H1 (cell line): ENCODE measurements at regions not wholly inside any gene's neighbourhood (a gene's known extent, or its start where the extent isn't known, plus 50 kb on each side); places are given as distances from the start of the nearest gene placed in this dataset.

Experiments used
- CTCF ChIA-PET: fragments of 300-600 bp; sonication (Branson Sonifier 250); formaldehyde crosslinking; loops from one replicate; lab custom pipeline; 2021; ENCODE audit not compliant: partially characterized antibody; lab: Charles Lee
- POLR2A ChIA-PET: fragments of 300-600 bp; sonication (Branson Sonifier 250); formaldehyde crosslinking; loops from one replicate; lab custom pipeline; 2021; ENCODE audit warnings: inconsistent platforms; ENCODE audit not compliant: partially characterized antibody; lab: Charles Lee
- DNase-seq, 2 experiments: peaks; one replicate each; pipeline versions ENCODE4 v3.0.0 to v3.0.0-alpha.2; 2010 to 2022; ENCODE audit warnings: low spot score in 2 of 2, low read depth in 1 of 2, mixed read lengths in 1 of 2
- FAIRE-seq: peaks from 2 replicates; lab custom pipeline; 2011; peaks lifted over from hg19 to GRCh38; lab: Jason Lieb, UNC
- H2AFZ ChIP-seq: 2 replicates; pipeline ENCODE4 v1.8.1; 2012; ENCODE audit warnings: low read length, inconsistent platforms
- H2AK5ac ChIP-seq: 2 replicates; pipeline ENCODE4 v1.6.1; 2013; ENCODE audit warnings: low read depth, low read length
- H2BK120ac ChIP-seq: replicated peaks from 2 replicates; pipeline ENCODE3; 2013; ENCODE audit warnings: low read depth, low read length, inconsistent platforms
- H2BK12ac ChIP-seq: 2 replicates; pipeline ENCODE4 v1.6.1; 2013; ENCODE audit warnings: low read depth, low read length
- H2BK15ac ChIP-seq: 2 replicates; pipeline ENCODE4 v1.6.1; 2013; ENCODE audit warnings: low read length
- H2BK20ac ChIP-seq: 2 replicates; pipeline ENCODE4 v1.6.1; 2013; ENCODE audit warnings: low read length
- H2BK5ac ChIP-seq: 2 replicates; pipeline ENCODE4 v1.6.1; 2013; ENCODE audit warnings: low read depth, low read length
- H3K14ac ChIP-seq: 2 replicates; pipeline ENCODE4 v1.6.1; 2013; ENCODE audit warnings: inconsistent platforms; ENCODE audit not compliant: insufficient read length
- H3K18ac ChIP-seq: 2 replicates; pipeline ENCODE4 v1.6.1; 2013; ENCODE audit warnings: low read length; ENCODE audit errors: extremely low read depth
- H3K23ac ChIP-seq: 2 replicates; pipeline ENCODE4 v1.6.1; 2013; ENCODE audit warnings: inconsistent platforms; ENCODE audit not compliant: insufficient read length
- H3K23me2 ChIP-seq: 2 replicates; pipeline ENCODE4 v1.6.1; 2013; ENCODE audit warnings: low read depth, low read length
- H3K27ac ChIP-seq: 2 replicates; pipeline ENCODE4 v1.6.1; 2011; ENCODE audit warnings: low read depth, low read length, inconsistent platforms
- H3K27me3 ChIP-seq, 4 experiments: replicated peaks in 1 of 4; 1 replicate in 1 of 4; 2 replicates in 3 of 4; pipeline versions ENCODE4 v1.6.1 to v1.8.1; 2011 to 2013; ENCODE audit warnings: low read length in 3 of 4, mild to moderate bottlenecking in 3 of 4, inconsistent platforms in 2 of 4, mixed read lengths in 2 of 4, moderate library complexity in 1 of 4; ENCODE audit not compliant: control insufficient read depth in 3 of 4, insufficient read depth in 3 of 4; ENCODE audit errors: extremely low read depth in 1 of 4
- H3K36me3 ChIP-seq, 4 experiments: 2 replicates each; pipeline versions ENCODE4 v1.6.1 to v1.8.1; 2011 to 2013; ENCODE audit warnings: mild to moderate bottlenecking in 4 of 4, low read length in 3 of 4, moderate library complexity in 2 of 4, control low read depth in 1 of 4, inconsistent platforms in 1 of 4; ENCODE audit not compliant: insufficient read depth in 4 of 4, control insufficient read depth in 2 of 4
- H3K4ac ChIP-seq: replicated peaks from 2 replicates; pipeline ENCODE3; 2013; ENCODE audit warnings: low read length, low read depth, mixed read lengths, inconsistent platforms; ENCODE audit not compliant: insufficient read length
- H3K4me1 ChIP-seq, 4 experiments: replicated peaks in 1 of 4; 1 replicate in 1 of 4; 2 replicates in 3 of 4; pipeline versions ENCODE4 v1.6.1 to v1.8.1; 2011 to 2013; ENCODE audit warnings: low read length in 3 of 4, inconsistent platforms in 2 of 4, mixed read lengths in 1 of 4; ENCODE audit not compliant: insufficient read depth in 4 of 4, control insufficient read depth in 3 of 4
- H3K4me2 ChIP-seq, 2 experiments: 2 replicates each; pipeline versions ENCODE4 v1.6.1 to v1.8.1; 2011 to 2013; ENCODE audit warnings: low read depth in 2 of 2, low read length in 2 of 2, control low read depth in 1 of 2, inconsistent platforms in 1 of 2, mild to moderate bottlenecking in 1 of 2; ENCODE audit not compliant: insufficient read depth in 1 of 2
- H3K4me3 ChIP-seq, 4 experiments: fragments of 200-600, 300-600 bp in 1 of 4; sonication (generic), shearing (Covaris generic), sonication (Bioruptor Twin) in 1 of 4; 2 replicates each; pipeline versions ENCODE4 v1.5.1 to v1.8.1; 2011 to 2016; ENCODE audit warnings: low read length in 4 of 4, low read depth in 3 of 4, control low read depth in 2 of 4, inconsistent platforms in 2 of 4, mild to moderate bottlenecking in 2 of 4, mixed read lengths in 1 of 4, moderate library complexity in 1 of 4; ENCODE audit not compliant: insufficient read depth in 2 of 4; ENCODE audit errors: extremely low read depth in 1 of 4
- H3K56ac ChIP-seq: replicated peaks from 2 replicates; pipeline ENCODE3; 2013; ENCODE audit warnings: low read depth, mild to moderate bottlenecking, mixed read lengths, low read length, inconsistent platforms; ENCODE audit not compliant: insufficient read length
- H3K79me1 ChIP-seq: 2 replicates; pipeline ENCODE4 v1.6.1; 2013; ENCODE audit warnings: low read depth, low read length, control low read depth
- H3K79me2 ChIP-seq, 2 experiments: 2 replicates each; pipeline versions ENCODE4 v1.6.1 to v1.8.1; 2012 to 2013; ENCODE audit warnings: low read length in 2 of 2, mild to moderate bottlenecking in 2 of 2, inconsistent platforms in 1 of 2; ENCODE audit not compliant: insufficient read depth in 2 of 2, control insufficient read depth in 1 of 2
- H3K9ac ChIP-seq, 4 experiments: replicated peaks in 1 of 4; 1 replicate in 1 of 4; 2 replicates in 3 of 4; pipeline versions ENCODE4 v1.6.1 to v1.8.1; 2011 to 2013; ENCODE audit warnings: low read depth in 3 of 4, low read length in 3 of 4, control low read depth in 2 of 4, mild to moderate bottlenecking in 2 of 4, moderate library complexity in 2 of 4, inconsistent platforms in 1 of 4; ENCODE audit errors: extremely low read depth in 1 of 4
- H3K9me3 ChIP-seq, 2 experiments: 2 replicates each; pipeline versions ENCODE4 v1.6.1 to v1.8.1; 2012 to 2013; ENCODE audit warnings: mild to moderate bottlenecking in 2 of 2, moderate library complexity in 2 of 2, control low read depth in 1 of 2, inconsistent platforms in 1 of 2, low read depth in 1 of 2, low read length in 1 of 2, mixed read lengths in 1 of 2; ENCODE audit not compliant: insufficient read depth in 2 of 2
- H4K20me1 ChIP-seq, 2 experiments: replicated peaks in 1 of 2; 2 replicates each; pipeline versions ENCODE3 to v1.8.1; 2011 to 2013; ENCODE audit warnings: inconsistent platforms in 2 of 2, low read length in 2 of 2, mild to moderate bottlenecking in 1 of 2; ENCODE audit not compliant: insufficient read depth in 2 of 2, control insufficient read depth in 1 of 2
- H4K5ac ChIP-seq: 2 replicates; pipeline ENCODE4 v1.6.1; 2013; ENCODE audit warnings: low read length, low read depth, mixed read lengths, inconsistent platforms; ENCODE audit not compliant: insufficient read length
- H4K8ac ChIP-seq: 2 replicates; pipeline ENCODE4 v1.8.0; 2013; ENCODE audit warnings: mild to moderate bottlenecking, moderate library complexity, low read length, inconsistent platforms; ENCODE audit not compliant: insufficient read depth; ENCODE audit errors: extremely low read depth
- H4K91ac ChIP-seq: replicated peaks from 2 replicates; pipeline ENCODE3; 2013; ENCODE audit warnings: low read length, mixed read lengths, inconsistent platforms; ENCODE audit not compliant: insufficient read length
- BCL11A ChIP-seq, 2 experiments: IDR thresholded peaks; one replicate each; pipeline ENCODE4 v1.6.1; 2011; ENCODE audit warnings: low read depth in 2 of 2, low read length in 2 of 2, mild to moderate bottlenecking in 2 of 2
- EP300 ChIP-seq, 2 experiments: IDR thresholded peaks; 1 replicate in 1 of 2; 2 replicates in 1 of 2; pipeline ENCODE4 v1.6.1; 2011 to 2012; ENCODE audit warnings: low read depth in 2 of 2, low read length in 2 of 2, mild to moderate bottlenecking in 2 of 2, borderline replicate concordance in 1 of 2, inconsistent platforms in 1 of 2, moderate library complexity in 1 of 2
- FOSL1 ChIP-seq: IDR thresholded peaks from 2 replicates; pipeline ENCODE4 v1.6.1; 2011; ENCODE audit warnings: mild to moderate bottlenecking, low read depth, low read length, moderate library complexity; ENCODE audit not compliant: insufficient read depth
- JUND ChIP-seq: IDR thresholded peaks from 2 replicates; pipeline ENCODE4 v1.6.1; 2011; ENCODE audit warnings: mild to moderate bottlenecking, improper control_type of control experiment, low read length
- KDM1A ChIP-seq: fragments of 200-600, 300-600 bp; sonication (generic); IDR thresholded peaks from 2 replicates; pipeline ENCODE4 v1.7.1; 2016; ENCODE audit warnings: mild to moderate bottlenecking, low read length, borderline replicate concordance
- SIX5 ChIP-seq: IDR thresholded peaks from 2 replicates; pipeline ENCODE4 v1.6.1; 2011; ENCODE audit warnings: mild to moderate bottlenecking, low read depth, low read length
- SP2 ChIP-seq: IDR thresholded peaks from 2 replicates; pipeline ENCODE4 v1.6.1; 2012; ENCODE audit warnings: mild to moderate bottlenecking, low read length, inconsistent platforms
- TAF7 ChIP-seq: optimal IDR thresholded peaks from 2 replicates; pipeline ENCODE3; 2011; ENCODE audit warnings: low read depth, mild to moderate bottlenecking, inconsistent platforms, low read length, moderate library complexity, borderline replicate concordance
- YY1 ChIP-seq: IDR thresholded peaks from 2 replicates; pipeline ENCODE4 v1.6.1; 2011; ENCODE audit warnings: low read depth, mild to moderate bottlenecking, low read length
- ZNF274 ChIP-seq: IDR thresholded peaks from 2 replicates; pipeline ENCODE4 v1.7.0; 2012; ENCODE audit warnings: low read length, borderline replicate concordance; ENCODE audit errors: extremely low read depth

DNA sequence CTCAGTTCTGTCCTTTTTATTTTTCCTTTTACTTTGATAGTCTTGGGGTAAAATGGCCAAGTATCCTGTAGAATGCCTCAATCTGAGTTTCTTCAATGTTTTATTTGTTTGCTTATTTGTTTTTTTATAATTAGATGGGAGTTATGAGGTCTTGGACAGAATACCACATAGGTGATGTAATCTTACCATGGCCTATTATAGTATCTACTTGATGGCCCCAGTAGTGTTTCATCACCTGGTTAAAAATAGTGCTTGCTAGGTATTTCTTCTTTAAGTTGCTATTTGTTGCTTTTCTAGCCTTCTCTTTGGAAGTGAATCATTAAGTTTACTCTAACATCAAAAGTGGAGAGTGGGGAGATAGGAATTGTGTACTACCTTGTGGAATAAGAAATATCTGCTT lies 1020.0 kb upstream of the KCND2 start:
- Histone ChIP-seq H4K8ac (no peak overlapping the region), H3K4me3 (no peak overlapping the region), H3K14ac (no peak overlapping the region), H3K4me2 (no peak overlapping the region), H3K79me2 (no peaks in the 10 kb centered on the region), H2BK20ac (no peak overlapping the region), H3K56ac (no peak overlapping the region), H3K9ac (no peak overlapping the region), H2BK5ac (no peak overlapping the region), H4K20me1 (no peaks in the 10 kb centered on the region), H3K27ac (no peak overlapping the region), H2AFZ (no peak overlapping the region), H3K27me3 (no peaks in the 10 kb centered on the region), H2AK5ac (no peak overlapping the region), H4K91ac (no peak overlapping the region), H3K4me1 (no peaks in the 10 kb centered on the region), H3K79me1 (no peaks in the 10 kb centered on the region), H2BK12ac (no peak overlapping the region), H3K23me2 (no peaks in the 10 kb centered on the region), H3K4ac (no peak overlapping the region), H3K18ac (no peak overlapping the region), H2BK15ac (no peak overlapping the region), H3K9me3 (no peaks in the 10 kb centered on the region), H3K36me3 (no peaks in the 10 kb centered on the region), H2BK120ac (no peak overlapping the region), H4K5ac (no peak overlapping the region), H3K23ac (no peak overlapping the region)
- ChIA-PET CTCF (no interaction called here), POLR2A (no interaction called here)
- TF ChIP-seq SP2 (no peak), TAF7 (no peak), EP300 (IDR thresholded peaks at IDR 0.05; ENCODE audit: borderline replicate concordance in 1 of 2, low read depth in 2 of 2, low read length in 2 of 2) (no peak), BCL11A (IDR thresholded peaks at IDR 0.05; ENCODE audit: low read depth in 2 of 2, low read length in 2 of 2) (no peak), ZNF274 (no peak), YY1 (no peak), FOSL1 (no peak), SIX5 (no peak), JUND (no peak), KDM1A (no peak)
- no peak for DNase-seq
- FAIRE-seq: no peak
